ENCODE measurements at regions not wholly inside any gene's neighbourhood (a gene's known extent, or its start where the extent isn't known, plus 50 kb on each side); places are given as distances from the start of the nearest gene placed in this dataset.

- TF ChIP-seq ZNF407 (CRISPR knock-in tag; IDR thresholded peaks at IDR 0.05; ENCODE audit: not compliant biosample characterization) (no peak), ZBTB44 (CRISPR knock-in tag; IDR thresholded peaks at IDR 0.05) (no peak), ZNF770 (CRISPR knock-in tag; IDR thresholded peaks at IDR 0.05) (no peak), ZNF224 (CRISPR knock-in tag; IDR thresholded peaks at IDR 0.05) (no peak), ZNF383 (CRISPR knock-in tag; IDR thresholded peaks at IDR 0.05; ENCODE audit: borderline replicate concordance) (no peak), ZNF281 (CRISPR knock-in tag; IDR thresholded peaks at IDR 0.05; ENCODE audit: borderline replicate concordance) (no peak)
These were observed 57.4 kb upstream of the GADL1 start (continued) for GRCh38 chr3:30951826-30952225.

Data from HepG2 (cell line).